ENCODE measurements at regions not wholly inside any gene's neighbourhood (a gene's known extent, or its start where the extent isn't known, plus 50 kb on each side); places are given as distances from the start of the nearest gene placed in this dataset.

DNA sequence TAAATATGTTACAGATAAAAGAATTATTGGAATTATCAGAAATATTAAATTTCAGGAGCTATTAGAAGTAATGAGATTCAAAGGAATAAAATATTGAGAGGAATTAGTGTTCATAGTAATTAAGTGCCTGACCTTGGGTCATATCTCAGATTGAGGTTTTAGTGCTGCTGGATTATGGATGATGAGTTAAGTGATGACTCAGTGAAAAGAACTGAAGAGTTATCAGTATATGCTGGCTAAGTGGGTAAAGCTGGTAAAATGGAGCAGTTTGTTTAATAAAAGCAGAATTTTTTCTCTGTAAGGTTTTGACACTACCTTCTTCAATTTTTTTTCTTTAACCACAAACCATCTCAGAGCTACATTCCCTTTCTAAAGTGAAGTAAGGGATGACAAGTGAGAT lies 206.7 kb downstream of the MANEA start:
- DNase-seq, result no peak

GRCh38 chr6:95784869-95785268 lies 207.5 kb downstream of the MANEA start:
- DNase-seq, result no peak

- no peak for DNase-seq
Measured at GRCh38 chr6:95785785-95786184, 208.4 kb downstream of the MANEA start.

- DNase-seq, result no peak
Measured at GRCh38 chr6:95786802-95787201, 209.5 kb downstream of the MANEA start.

GRCh38 chr6:95790787-95791186 lies 213.5 kb downstream of the MANEA start:
- no peak for DNase-seq

DNA sequence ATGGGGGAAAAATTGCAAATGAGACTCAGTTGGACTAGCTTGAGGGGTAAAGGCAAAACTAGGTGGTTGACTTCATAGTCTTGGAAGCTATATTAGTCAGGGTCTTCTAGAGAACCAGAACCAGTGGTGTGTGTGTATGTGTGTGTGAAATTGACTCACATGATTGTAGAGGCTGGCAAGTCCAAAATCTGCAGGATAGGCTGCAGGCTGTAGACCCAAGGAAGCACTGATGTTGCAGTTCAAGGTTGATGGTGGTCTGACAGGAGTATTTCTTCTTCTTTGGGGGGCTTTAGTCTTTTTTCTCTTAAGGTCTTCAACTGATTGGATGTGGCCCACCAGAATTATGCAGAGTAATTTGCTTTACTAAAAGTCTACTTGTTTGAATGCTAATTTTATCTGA lies 217.4 kb downstream of the MANEA start:
- no peak for DNase-seq

GRCh38 chr6:95795927-95796326 lies 218.6 kb downstream of the MANEA start:
- no peak for DNase-seq

- DNase-seq, result no peak
Measured at GRCh38 chr6:95797054-95797453, 218.7 kb upstream of the FUT9 start.

DNA sequence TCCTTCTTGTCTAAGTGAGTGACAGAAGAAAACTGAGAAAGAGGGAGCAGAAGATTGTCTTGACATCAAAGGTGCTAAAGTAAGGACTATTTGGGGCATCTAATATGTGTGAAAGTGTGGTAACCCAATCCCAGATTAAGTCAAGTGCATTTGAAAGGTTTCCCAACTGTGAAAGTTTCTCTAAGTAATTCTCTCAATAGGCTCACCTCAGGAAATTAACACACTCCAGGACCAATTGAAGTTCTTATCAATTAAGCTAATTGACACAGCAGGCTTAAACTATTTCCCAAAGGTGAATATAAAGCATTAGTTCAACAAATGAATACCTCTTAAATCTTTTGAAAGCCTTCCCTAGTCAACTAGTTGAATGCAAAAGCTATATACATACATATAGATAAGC lies 212.8 kb upstream of the FUT9 start:
- no peak for DNase-seq

- no peak for DNase-seq
Measured at GRCh38 chr6:95803889-95804288, 211.9 kb upstream of the FUT9 start.

GRCh38 chr6:95804847-95805541 lies 210.8 kb upstream of the FUT9 start:
- DNase-seq, result no peak

- DNase-seq, result no peak
Measured at GRCh38 chr6:95805699-95806098, 210.1 kb upstream of the FUT9 start.

- no peak for DNase-seq
Measured at GRCh38 chr6:95815389-95816056, 200.3 kb upstream of the FUT9 start.

DNA sequence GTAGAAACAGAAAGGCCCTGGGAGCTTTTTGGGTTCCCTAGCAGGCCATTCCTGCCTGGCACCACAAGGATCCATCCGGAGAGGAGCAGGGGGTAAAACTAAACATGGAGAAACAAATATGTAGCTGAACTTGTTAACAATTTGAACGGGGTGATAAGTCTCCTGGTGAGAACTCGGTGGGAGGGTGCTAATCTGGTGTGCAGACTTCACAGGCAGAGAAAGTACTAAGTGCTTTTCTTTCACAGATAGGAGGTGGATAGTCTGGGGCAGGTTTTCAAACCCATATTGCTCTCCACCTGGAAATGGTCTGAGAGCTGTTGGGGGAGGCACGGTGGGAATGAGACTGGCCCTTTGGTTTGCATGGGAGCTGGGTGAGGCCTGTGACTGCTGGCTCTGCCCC lies 196.3 kb upstream of the FUT9 start:
- no peak for DNase-seq

DNA sequence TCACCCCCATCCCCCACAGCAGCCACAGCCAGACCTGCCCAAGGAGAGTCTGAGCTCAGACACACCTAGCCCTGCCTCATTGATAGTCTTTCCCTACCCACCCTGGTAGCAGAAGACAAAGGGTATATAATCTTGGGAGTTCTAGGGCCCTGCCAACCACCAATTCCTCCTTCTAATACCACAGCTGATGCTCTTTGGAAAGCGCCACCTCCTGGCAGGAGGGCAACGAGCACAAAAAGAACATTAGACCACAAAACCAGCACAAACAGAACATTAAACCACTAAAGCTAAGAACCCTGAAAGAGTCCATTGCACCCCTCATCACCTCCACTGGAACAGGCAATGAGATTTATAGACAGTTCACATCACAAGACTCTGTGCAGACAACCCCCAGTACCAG lies 195.8 kb upstream of the FUT9 start:
- DNase-seq, result no peak

DNA sequence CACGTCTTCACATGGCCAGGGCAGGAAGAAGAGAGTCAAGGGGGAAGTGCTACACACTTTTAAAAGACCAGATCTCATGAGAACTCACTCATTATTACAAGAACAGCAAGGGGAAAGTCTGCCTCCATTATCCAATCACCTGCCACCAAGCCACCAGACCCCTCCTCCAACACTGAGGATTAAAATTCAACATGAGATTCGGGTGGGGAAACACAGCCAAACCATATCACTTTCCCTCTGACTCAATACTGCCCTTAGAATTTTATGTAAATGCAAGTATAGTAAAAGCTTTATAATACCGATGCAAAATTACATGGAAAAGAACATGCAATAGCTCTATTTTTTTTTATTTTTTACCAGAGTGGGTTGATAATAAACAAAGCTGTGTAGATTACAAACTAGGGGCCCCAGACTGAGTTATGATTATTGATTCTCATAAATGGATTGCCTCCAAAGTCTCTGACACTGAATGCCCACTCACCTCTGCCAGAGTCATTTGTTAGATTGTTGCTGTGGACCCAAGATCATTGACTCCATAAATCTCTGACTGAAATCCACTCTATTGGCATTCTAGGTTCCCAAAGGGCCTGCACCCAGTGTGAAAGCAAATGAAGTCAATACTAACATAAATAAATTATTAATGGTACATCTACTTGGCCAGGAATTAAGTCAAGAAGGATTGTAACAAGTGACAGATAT lies 184.8 kb upstream of the FUT9 start:
- no peak for DNase-seq

DNA sequence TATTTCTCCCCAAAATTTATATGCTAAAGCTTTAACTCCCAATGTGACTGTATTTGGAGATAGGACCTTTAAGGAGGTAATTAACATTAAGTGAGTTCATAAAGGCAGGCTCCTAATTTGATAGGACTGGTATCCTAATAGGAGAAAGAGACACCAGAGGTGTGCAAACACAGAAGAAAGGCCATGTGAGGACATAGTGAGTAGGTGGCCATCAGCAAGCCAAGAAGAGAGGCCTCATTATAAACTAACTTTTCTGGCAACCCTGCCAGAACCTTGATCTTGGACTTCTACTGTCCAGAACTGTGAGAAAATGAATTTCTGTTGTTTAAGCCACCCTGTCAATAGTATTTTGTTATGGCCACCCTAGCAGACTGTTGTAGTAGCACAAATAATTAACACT lies 177.9 kb upstream of the FUT9 start:
- DNase-seq, result no peak

GRCh38 chr6:95841560-95841959 lies 174.2 kb upstream of the FUT9 start:
- no peak for DNase-seq

- no peak for DNase-seq
Measured at GRCh38 chr6:95846652-95847051, 169.1 kb upstream of the FUT9 start.

DNA sequence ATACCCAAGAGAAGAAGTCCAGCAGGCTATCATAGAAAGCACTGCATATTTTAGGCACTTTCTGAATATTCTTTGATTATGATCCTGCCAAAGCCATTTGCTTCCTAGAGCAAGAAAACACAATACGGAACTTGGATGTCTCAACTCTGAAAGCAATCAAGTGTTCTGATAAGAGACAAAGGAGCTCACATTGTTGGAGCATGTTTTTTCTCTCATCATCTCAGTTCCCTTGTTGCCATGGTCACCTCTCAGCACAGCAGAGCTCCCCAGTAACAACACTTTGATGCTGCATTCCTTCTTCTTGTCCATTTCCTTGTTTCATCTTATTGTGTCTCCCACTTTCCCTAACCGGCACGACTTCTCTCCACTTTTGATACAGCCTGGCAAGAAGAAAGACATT lies 168.7 kb upstream of the FUT9 start:
- no peak for DNase-seq

DNA sequence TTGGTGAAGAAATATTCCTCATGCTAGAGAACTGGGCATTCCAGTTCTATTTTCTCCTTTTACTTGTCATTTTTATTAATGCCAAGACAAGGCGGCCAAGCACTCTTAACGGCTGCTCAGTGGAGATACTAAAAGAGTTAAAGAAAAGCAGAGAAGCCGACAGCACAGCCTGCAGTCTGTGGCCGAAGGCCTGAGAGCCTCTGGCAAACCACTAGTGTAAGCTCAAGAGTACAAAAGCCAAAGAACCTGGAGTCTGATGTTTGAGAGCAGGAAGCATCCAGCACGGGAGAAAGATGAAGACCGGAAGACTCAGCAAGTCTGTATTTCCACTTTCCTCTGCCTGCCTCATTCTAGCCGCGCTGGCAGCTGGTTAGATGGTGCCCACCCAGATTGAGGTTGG lies 167.1 kb upstream of the FUT9 start:
- no peak for DNase-seq

DNA sequence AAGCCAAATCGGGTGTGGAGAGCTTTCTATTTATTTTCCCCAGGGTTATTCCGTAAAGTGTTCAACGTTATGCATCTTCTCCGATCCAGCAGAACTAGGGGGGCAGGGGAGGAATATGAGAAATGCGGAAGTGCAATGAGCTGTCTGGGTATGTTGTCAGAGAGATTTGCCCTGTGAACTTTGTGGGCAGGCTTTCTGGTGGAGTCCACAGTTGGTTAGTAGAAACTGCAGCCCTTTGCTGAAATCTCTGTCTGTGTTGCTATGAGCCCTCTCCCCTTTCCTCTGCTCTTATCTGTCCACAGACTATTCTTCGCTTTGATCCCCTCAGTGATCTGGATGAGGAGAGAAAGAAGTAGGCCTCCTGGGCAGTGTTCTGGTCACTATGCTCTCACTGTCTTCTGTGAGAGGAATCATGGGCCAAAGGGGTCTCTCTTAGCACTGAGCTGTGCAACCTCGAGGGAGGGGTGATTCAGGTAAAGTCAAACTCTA lies 158.9 kb upstream of the FUT9 start:
- no peak for DNase-seq

DNA sequence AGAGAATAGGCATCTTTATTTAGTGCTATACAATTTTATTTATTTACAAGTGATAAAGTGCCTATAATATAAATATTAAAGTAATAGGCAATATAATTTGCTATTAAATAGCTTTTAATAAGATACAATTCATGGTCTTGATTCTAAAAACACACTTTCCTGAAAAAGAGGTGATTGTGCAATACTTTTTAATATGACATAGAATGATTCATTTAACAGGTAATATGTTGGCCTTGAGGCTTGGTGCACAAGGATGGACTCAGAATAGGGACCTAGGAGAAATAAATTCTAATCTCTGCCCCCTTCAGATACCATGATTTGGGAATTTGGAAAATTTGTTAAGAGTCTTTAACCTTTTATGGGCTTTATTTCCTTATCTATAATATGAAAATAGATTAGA lies 149.9 kb upstream of the FUT9 start:
- DNase-seq, result no peak

- DNase-seq, result no peak
Measured at GRCh38 chr6:95866732-95867131, 149.0 kb upstream of the FUT9 start.
